Iris pigment epithelial cell (primary cell): ENCODE measurements at regions not wholly inside any gene's neighbourhood (a gene's known extent, or its start where the extent isn't known, plus 50 kb on each side); places are given as distances from the start of the nearest gene placed in this dataset.
"Not testable (repeated sequence)": the region's sequence is repeated elsewhere in the genome, so short reads cannot be mapped to it uniquely, and the experiment has no call there.

Experiments used
- DNase-seq: peaks from one replicate; pipeline ENCODE4 v3.0.0-alpha.2; 2011; ENCODE audit warnings: low read depth

DNA sequence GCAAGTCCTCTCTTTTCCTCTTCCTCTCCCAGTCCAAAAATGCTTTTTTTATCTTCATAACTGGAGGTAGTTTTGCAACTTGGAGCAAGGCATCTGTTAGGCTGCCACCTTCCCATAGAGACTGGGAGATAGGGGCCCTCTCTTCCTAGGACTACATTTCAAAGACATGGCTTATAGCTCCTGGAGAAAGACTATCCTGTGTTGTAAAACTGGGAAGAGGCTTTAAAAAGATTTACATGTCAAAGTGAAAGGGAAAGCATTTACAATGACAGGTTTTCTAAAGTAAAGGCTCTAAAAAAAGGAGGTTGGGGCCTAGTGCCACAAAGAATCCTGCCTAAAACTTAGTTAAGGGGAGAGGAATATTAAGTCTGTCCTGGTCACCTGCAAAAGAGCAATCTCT, 82.2 kb upstream of the SEMA3E start:
- no peak for DNase-seq

DNA sequence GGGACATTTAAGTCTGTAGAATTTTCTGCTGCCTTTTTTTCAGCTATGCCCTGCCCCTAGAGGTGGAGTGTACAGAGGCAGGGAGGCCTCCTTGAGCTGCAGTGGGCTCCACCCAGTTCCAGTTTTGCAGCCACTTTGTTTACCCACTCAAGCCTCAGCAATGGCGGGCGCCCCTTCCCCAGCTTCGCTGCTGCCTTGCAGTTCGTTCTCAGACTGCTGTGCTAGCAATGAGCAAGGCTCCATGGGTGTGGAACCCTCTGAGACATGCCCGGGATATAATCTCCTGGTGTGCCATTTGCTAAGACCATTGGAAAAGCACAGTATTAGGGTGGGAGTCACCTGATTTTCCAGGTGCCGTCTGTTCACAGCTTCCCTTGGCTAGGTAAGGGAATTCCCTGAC, 68.0 kb upstream of the SEMA3E start:
- DNase-seq: not testable (repeated sequence)

DNA sequence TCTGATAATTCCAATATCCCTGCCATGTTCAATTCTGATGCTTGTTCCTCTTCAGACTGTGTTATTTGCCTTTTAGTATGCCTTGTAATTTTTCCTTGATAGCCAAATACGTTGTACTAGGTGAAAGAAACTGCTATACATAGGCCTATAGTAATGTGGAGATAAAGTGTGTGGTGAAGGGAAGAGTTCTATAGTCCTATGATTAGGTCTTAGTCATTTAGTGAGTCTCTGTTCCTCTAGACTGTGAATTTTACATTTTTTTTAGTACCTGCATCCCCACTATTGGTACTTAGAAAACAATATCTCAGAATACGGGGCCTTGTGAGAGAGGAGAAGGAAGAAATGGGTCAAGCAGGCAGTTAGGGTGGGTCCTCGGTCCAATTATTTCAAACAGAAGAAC, 59.6 kb upstream of the SEMA3E start:
- DNase-seq: no peak

- DNase-seq: no peak
Observed at GRCh38 chr7:83704564-83704963, 55.6 kb upstream of the SEMA3E start.

DNA sequence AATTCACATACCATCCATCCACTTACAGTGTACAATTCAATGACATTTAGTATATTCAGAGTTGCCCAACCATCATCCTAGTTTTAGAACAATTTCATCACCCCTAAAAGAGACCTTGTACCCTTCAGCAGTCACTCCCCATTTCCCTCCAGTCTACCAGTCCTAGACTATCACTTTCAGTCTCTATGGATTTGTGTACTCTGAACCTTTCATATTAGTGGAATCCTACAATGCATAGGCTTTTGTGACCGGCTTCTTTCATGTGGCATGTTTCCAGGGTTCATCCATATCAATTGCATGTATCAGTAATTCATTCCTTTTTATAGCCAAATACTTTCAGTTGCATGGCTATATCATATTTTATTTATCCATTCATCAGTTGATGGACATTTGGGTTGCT, 53.5 kb upstream of the SEMA3E start:
- DNase-seq: no peak

DNA sequence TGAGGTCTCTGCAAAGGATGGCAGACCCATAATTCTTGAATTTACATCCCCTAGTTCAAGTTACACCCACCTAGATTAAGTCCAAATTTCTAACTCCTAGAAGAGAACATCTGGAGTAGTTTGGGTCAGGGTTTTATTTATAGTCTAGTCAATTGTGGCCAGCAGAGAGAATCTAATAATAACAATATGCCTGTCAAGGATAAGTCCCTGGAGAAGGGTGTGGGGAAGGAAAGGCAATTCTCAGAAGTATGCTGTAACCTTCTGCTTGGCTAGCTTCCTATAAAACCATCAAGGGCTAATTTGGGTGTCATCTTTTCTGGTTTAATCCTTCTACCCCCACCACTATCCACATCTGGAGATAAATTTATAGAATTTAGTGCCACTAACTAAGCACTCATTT, 52.8 kb upstream of the SEMA3E start:
- DNase-seq: no peak
